HepG2 (cell line): ENCODE measurements at regions not wholly inside any gene's neighbourhood (a gene's known extent, or its start where the extent isn't known, plus 50 kb on each side); places are given as distances from the start of the nearest gene placed in this dataset.

Experiments
- CTCF ChIP-seq: sonication (generic); formaldehyde crosslinking; IDR thresholded peaks from 2 replicates; pipeline ENCODE4 v1.5.0; 2020; ENCODE audit warnings: mild to moderate bottlenecking, missing genetic modification reagents, moderate library complexity
- EP300 ChIP-seq, 3 experiments: sonication (generic) in 1 of 3; formaldehyde crosslinking in 1 of 3; IDR thresholded peaks; 2 replicates each; pipeline versions ENCODE4 v1.5.1 to v1.6.1; 2011 to 2020; ENCODE audit warnings: low read depth in 2 of 3, low read length in 2 of 3, borderline replicate concordance in 1 of 3, improper control_type of control experiment in 1 of 3, mild to moderate bottlenecking in 1 of 3, missing genetic modification reagents in 1 of 3, moderate library complexity in 1 of 3
- HMGA1 ChIP-seq: sonication (generic); formaldehyde crosslinking; conservative IDR thresholded peaks from 2 replicates; pipeline ENCODE4 v1.4.0; 2020; ENCODE audit warnings: missing genetic modification reagents
- NFIB ChIP-seq: sonication (generic); formaldehyde crosslinking; IDR thresholded peaks from 2 replicates; pipeline ENCODE4 v1.9.0; 2021; ENCODE audit warnings: missing genetic modification reagents, mild to moderate bottlenecking, borderline replicate concordance
- NFKBIZ ChIP-seq: IDR thresholded peaks from 2 replicates; pipeline ENCODE4 v1.6.1; 2018; ENCODE audit warnings: missing genetic modification reagents, missing compliant biosample characterization
- NFRKB ChIP-seq: fragments of 450-650 bp; IDR thresholded peaks from 2 replicates; pipeline ENCODE4 v1.6.1; 2017

GRCh38 chr14:71229875-71230274 lies 322.6 kb downstream of the PCNX1 start:
- TF ChIP-seq EP300 (IDR thresholded peaks at IDR 0.05; ENCODE audit: low read depth in 2 of 2, low read length in 2 of 2): no peak
- TF ChIP-seq EP300 (CRISPR knock-in tag; IDR thresholded peaks at IDR 0.05; ENCODE audit: borderline replicate concordance): no peak
- TF ChIP-seq NFIB (CRISPR knock-in tag): no peak
- no peak for TF ChIP-seq HMGA1
- no peak for TF ChIP-seq NFRKB
- TF ChIP-seq NFKBIZ: no peak
- no peak for TF ChIP-seq CTCF (CRISPR knock-in tag)
